IMR-90 (cell line): ENCODE measurements at regions not wholly inside any gene's neighbourhood (a gene's known extent, or its start where the extent isn't known, plus 50 kb on each side); places are given as distances from the start of the nearest gene placed in this dataset.

Experiments used
- ATAC-seq: fragments of 200-7000 bp; cut with Tn5 transposase; 2 replicates; pipeline ENCODE4 v1.9.1; 2020; ENCODE audit warnings: low read depth, mild to moderate bottlenecking, moderate library complexity
- BruUV-seq: library from RNA; stranded (reverse); fragments of 400-500 nt; replicated peaks from 2 replicates; lab custom pipeline; 2021; lab: Mats Ljungman, UMichigan
- CTCF ChIA-PET: fragments of 300-600 bp; formaldehyde crosslinking; extraction: SDS; loops from one replicate; lab custom pipeline; 2021; ENCODE audit warnings: antibody characterized with exemption; lab: Yijun Ruan, JAX
- POLR2A ChIA-PET: fragments of 300-600 bp; sonication (Branson Sonifier 250); formaldehyde crosslinking; loops from one replicate; lab custom pipeline; 2022; ENCODE audit warnings: antibody characterized with exemption; ENCODE audit not compliant: unreplicated experiment; lab: Charles Lee
- DNase-seq: peaks from one replicate; pipeline ENCODE4 v3.0.0; 2013
- H2AFZ ChIP-seq: replicated peaks from 2 replicates; pipeline ENCODE3; 2013; ENCODE audit warnings: low read length, mild to moderate bottlenecking; ENCODE audit not compliant: poor library complexity
- H2AK5ac ChIP-seq: 2 replicates; pipeline ENCODE4 v1.6.1; 2013; ENCODE audit warnings: low read depth, low read length, inconsistent platforms
- H2AK9ac ChIP-seq: replicated peaks from 2 replicates; pipeline ENCODE3; 2013; ENCODE audit warnings: mild to moderate bottlenecking, low read depth, low read length, moderate library complexity; ENCODE audit not compliant: poor library complexity
- H2BK120ac ChIP-seq: 2 replicates; pipeline ENCODE4 v1.6.1; 2013; ENCODE audit warnings: low read depth, low read length, inconsistent platforms
- H2BK15ac ChIP-seq: 3 replicates; pipeline ENCODE4 v1.6.1; 2013; ENCODE audit warnings: low read depth, low read length, inconsistent platforms
- H2BK20ac ChIP-seq: 2 replicates; pipeline ENCODE4 v1.6.1; 2013; ENCODE audit warnings: low read depth, mild to moderate bottlenecking, inconsistent platforms, low read length, moderate library complexity
- H2BK5ac ChIP-seq: 2 replicates; pipeline ENCODE4 v1.6.1; 2013; ENCODE audit warnings: mild to moderate bottlenecking, low read depth, low read length, inconsistent platforms; ENCODE audit not compliant: poor library complexity, severe bottlenecking
- H3K14ac ChIP-seq: replicated peaks from 2 replicates; pipeline ENCODE4 v1.6.1; 2013; ENCODE audit warnings: low read depth, low read length, inconsistent platforms
- H3K18ac ChIP-seq: 2 replicates; pipeline ENCODE4 v1.6.1; 2013; ENCODE audit warnings: low read depth, low read length, control low read depth
- H3K23ac ChIP-seq: 2 replicates; pipeline ENCODE4 v1.6.1; 2013; ENCODE audit warnings: low read depth, low read length, inconsistent platforms
- H3K27ac ChIP-seq: 2 replicates; pipeline ENCODE4 v1.5.1; 2013; ENCODE audit warnings: mild to moderate bottlenecking, control low read depth, low read length; ENCODE audit not compliant: insufficient read depth
- H3K27me3 ChIP-seq: 2 replicates; pipeline ENCODE4 v1.6.1; 2013; ENCODE audit warnings: low read length; ENCODE audit not compliant: control insufficient read depth, insufficient read depth
- H3K36me3 ChIP-seq: 2 replicates; pipeline ENCODE4 v1.6.1; 2013; ENCODE audit warnings: low read length, mixed read lengths; ENCODE audit not compliant: control insufficient read depth, insufficient read depth
- H3K4ac ChIP-seq: 2 replicates; pipeline ENCODE4 v1.6.1; 2013; ENCODE audit warnings: low read depth, low read length, inconsistent platforms
- H3K4me1 ChIP-seq: 2 replicates; pipeline ENCODE4 v1.6.1; 2013; ENCODE audit warnings: low read length, mixed read lengths; ENCODE audit not compliant: control insufficient read depth, insufficient read depth
- H3K4me2 ChIP-seq: 2 replicates; pipeline ENCODE4 v1.6.1; 2013; ENCODE audit warnings: low read depth, mild to moderate bottlenecking, control low read depth, low read length, moderate library complexity
- H3K4me3 ChIP-seq: 2 replicates; pipeline ENCODE4 v1.5.1; 2013; ENCODE audit warnings: low read depth, mild to moderate bottlenecking, control low read depth, low read length, moderate library complexity; ENCODE audit not compliant: insufficient read depth
- H3K56ac ChIP-seq: 2 replicates; pipeline ENCODE4 v1.6.1; 2013; ENCODE audit warnings: low read length, inconsistent platforms; ENCODE audit not compliant: insufficient read depth; ENCODE audit errors: extremely low read depth
- H3K79me1 ChIP-seq, 2 experiments: 2 replicates each; pipeline ENCODE4 v1.6.1; 2013; ENCODE audit warnings: low read length in 2 of 2, inconsistent platforms in 1 of 2, low read depth in 1 of 2
- H3K9ac ChIP-seq: 2 replicates; pipeline ENCODE4 v1.6.1; 2013; ENCODE audit warnings: low read depth, low read length, control low read depth
- H3K9me1 ChIP-seq: 2 replicates; pipeline ENCODE4 v1.6.1; 2013; ENCODE audit warnings: low read length, inconsistent platforms; ENCODE audit not compliant: insufficient read depth
- H3K9me3 ChIP-seq: 2 replicates; pipeline ENCODE4 v1.6.1; 2013; ENCODE audit warnings: low read length; ENCODE audit not compliant: control insufficient read depth, insufficient read depth
- H4K20me1 ChIP-seq: 2 replicates; pipeline ENCODE4 v1.6.1; 2013; ENCODE audit warnings: low read length, inconsistent platforms; ENCODE audit not compliant: insufficient read depth
- H4K5ac ChIP-seq: 2 replicates; pipeline ENCODE4 v1.6.1; 2013; ENCODE audit warnings: mild to moderate bottlenecking, low read depth, low read length, control low read depth
- H4K8ac ChIP-seq, 2 experiments: 2 replicates each; pipeline ENCODE4 v1.6.1; 2013; ENCODE audit warnings: low read depth in 2 of 2, low read length in 2 of 2, control low read depth in 1 of 2, inconsistent platforms in 1 of 2
- H4K91ac ChIP-seq: 2 replicates; pipeline ENCODE4 v1.6.1; 2013; ENCODE audit warnings: low read depth, low read length, inconsistent platforms; ENCODE audit not compliant: insufficient read depth
- MXI1 ChIP-seq: IDR thresholded peaks from 2 replicates; pipeline ENCODE4 v1.6.1; 2012; ENCODE audit warnings: low read depth, mild to moderate bottlenecking, low read length, moderate library complexity, borderline replicate concordance
- SMC3 ChIP-seq: fragments of 150-350 bp; IDR thresholded peaks from 2 replicates; pipeline ENCODE4 v1.6.1; 2016; ENCODE audit warnings: low read depth, mild to moderate bottlenecking, antibody characterized with exemption, low read length, moderate library complexity
- dilution Hi-C: fragments of 300-500 bp; cut with HindIII; formaldehyde crosslinking; loops from one replicate; pipeline ENCODE4 v1.14.3; 2018; ENCODE audit warnings: low sequenced_read_pairs; ENCODE audit not compliant: unreplicated experiment
- in situ Hi-C: fragments of 300-500 bp; cut with MboI; formaldehyde crosslinking; loops from 3 replicates; pipeline ENCODE4 v1.14.3; 2019; ENCODE audit warnings: low sequenced_read_pairs, inconsistent platforms, mixed read lengths
- intact Hi-C: fragments of 100-400 bp; cut with micrococcal nuclease; formaldehyde crosslinking; loops from 2 replicates; pipeline ENCODE4 v1.10.0; 2022

DNA sequence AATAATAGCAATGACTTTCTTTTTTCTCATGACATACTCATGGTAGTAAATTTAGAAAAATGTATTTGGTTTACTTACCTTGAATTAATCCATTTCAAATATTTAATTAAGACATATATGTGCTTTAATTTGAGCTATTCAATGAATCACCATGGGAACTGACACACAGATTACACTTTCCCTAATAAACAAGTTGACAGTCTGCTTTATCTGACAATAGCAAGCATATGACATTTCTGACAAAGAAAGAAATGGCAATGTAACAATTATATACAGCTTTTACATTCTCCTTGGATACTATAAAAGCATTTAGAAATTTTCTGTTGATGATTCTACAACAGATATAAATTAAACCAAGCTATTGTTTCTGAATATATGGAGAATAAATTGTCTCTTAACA, 382.5 kb downstream of the CYLC2 start:
- no peak overlapping the region for H4K8ac ChIP-seq
- H2BK5ac ChIP-seq = no peak overlapping the region
- H2AK9ac ChIP-seq = no peak overlapping the region
- no peak overlapping the region for H3K14ac ChIP-seq
- no peak overlapping the region for H4K5ac ChIP-seq
- no peak overlapping the region for H2BK20ac ChIP-seq
- DNase-seq (no peak), ATAC-seq (no peak)
- in situ Hi-C loops (no loop called here), dilution Hi-C loops (no loop called here), intact Hi-C loops (no loop called here)
- no TSS peak for BruUV-seq
- TF ChIP-seq SMC3 (no peak), MXI1 (no peak)
- no peak overlapping the region for H3K4me3 ChIP-seq
- H3K27ac ChIP-seq = no peak overlapping the region
- H2AFZ ChIP-seq = no peak overlapping the region
- no peak overlapping the region for H3K9ac ChIP-seq
- H3K18ac ChIP-seq = no peak overlapping the region
- H2BK15ac ChIP-seq = no peak overlapping the region
- H3K79me1 ChIP-seq = no peaks in the 10 kb centered on the region
- no peaks in the 10 kb centered on the region for H3K4me1 ChIP-seq
- H3K36me3 ChIP-seq = no peaks in the 10 kb centered on the region
- no peaks in the 10 kb centered on the region for H3K9me1 ChIP-seq
- no peak overlapping the region for H3K56ac ChIP-seq
- no peak overlapping the region for H4K91ac ChIP-seq
- no peak overlapping the region for H2AK5ac ChIP-seq
- no peak overlapping the region for H3K4ac ChIP-seq
- H3K23ac ChIP-seq = no peak overlapping the region
- no peak overlapping the region for H3K4me2 ChIP-seq
- H4K20me1 ChIP-seq = no peaks in the 10 kb centered on the region
- ChIA-PET POLR2A (no interaction called here), CTCF (no interaction called here)
- H2BK120ac ChIP-seq = no peak overlapping the region
- peaks cover 5% of the 10 kb centered on the region for H3K9me3 ChIP-seq
- H3K27me3 ChIP-seq = no peaks in the 10 kb centered on the region
